Parathyroid adenoma (tissue), 2 donors: ENCODE measurements at regions not wholly inside any gene's neighbourhood (a gene's known extent, or its start where the extent isn't known, plus 50 kb on each side); places are given as distances from the start of the nearest gene placed in this dataset.

ENCODE experiments used
- H2AFZ ChIP-seq: fragments of 300-600 bp; sonication (generic); one replicate; pipeline ENCODE4 v1.7.0; 2017; ENCODE audit warnings: antibody characterized with exemption, mild to moderate bottlenecking
- H3K27ac ChIP-seq: fragments of 300-600 bp; sonication (generic); one replicate; pipeline ENCODE4 v1.7.0; 2017
- H3K27me3 ChIP-seq: fragments of 300-600 bp; sonication (generic); one replicate; pipeline ENCODE4 v1.7.0; 2017; ENCODE audit warnings: low read length; ENCODE audit not compliant: control insufficient read depth, insufficient read depth
- H3K36me3 ChIP-seq: fragments of 300-600 bp; sonication (generic); one replicate; pipeline ENCODE4 v1.7.0; 2017; ENCODE audit warnings: low read length; ENCODE audit not compliant: control insufficient read depth, insufficient read depth
- H3K4me1 ChIP-seq: fragments of 300-600 bp; sonication (generic); one replicate; pipeline ENCODE4 v1.7.0; 2017; ENCODE audit warnings: control low read depth
- H3K4me2 ChIP-seq: fragments of 300-600 bp; sonication (generic); one replicate; pipeline ENCODE4 v1.7.0; 2017; ENCODE audit warnings: low read length
- H3K4me3 ChIP-seq: fragments of 300-600 bp; sonication (generic); one replicate; pipeline ENCODE4 v1.7.0; 2017; ENCODE audit warnings: low read depth, low read length
- H3K79me2 ChIP-seq: fragments of 300-600 bp; sonication (generic); one replicate; pipeline ENCODE4 v1.7.0; 2017; ENCODE audit warnings: control low read depth
- H3K9ac ChIP-seq: fragments of 300-600 bp; sonication (generic); one replicate; pipeline ENCODE4 v1.7.0; 2017; ENCODE audit warnings: mild to moderate bottlenecking
- H3K9me3 ChIP-seq: fragments of 300-600 bp; sonication (generic); one replicate; pipeline ENCODE4 v1.7.0; 2017; ENCODE audit warnings: low read length; ENCODE audit not compliant: control insufficient read depth
- CTCF ChIP-seq: fragments of 300-600 bp; sonication (generic); IDR thresholded peaks from one replicate; pipeline ENCODE4 v1.7.0; 2017; ENCODE audit warnings: antibody characterized with exemption, mild to moderate bottlenecking
- donor health status: primary hyperparathyroidism.

GRCh38 chr13:43991773-43992201, 112.1 kb downstream of the LACC1 start:
- Histone ChIP-seq H3K9me3 (no peaks in the 10 kb centered on the region), H2AFZ (no peak overlapping the region), H3K9ac (no peak overlapping the region), H3K79me2 (no peaks in the 10 kb centered on the region), H3K36me3 (no peaks in the 10 kb centered on the region), H3K27me3 (no peaks in the 10 kb centered on the region), H3K27ac (no peak overlapping the region), H3K4me1 (peaks cover 5% of the 10 kb centered on the region), H3K4me3 (no peak overlapping the region), H3K4me2 (no peak overlapping the region)
- TF ChIP-seq CTCF = no peak

- peaks cover under 1% of the 10 kb centered on the region for H3K4me1 ChIP-seq
- H3K79me2 ChIP-seq = no peaks in the 10 kb centered on the region
- TF ChIP-seq CTCF = no peak
- no peaks in the 10 kb centered on the region for H3K27me3 ChIP-seq
- H3K9me3 ChIP-seq = no peaks in the 10 kb centered on the region
- no peak overlapping the region for H3K4me3 ChIP-seq
- no peak overlapping the region for H3K9ac ChIP-seq
- no peak overlapping the region for H2AFZ ChIP-seq
- H3K36me3 ChIP-seq = no peaks in the 10 kb centered on the region
- H3K4me2 ChIP-seq = no peak overlapping the region
- no peak overlapping the region for H3K27ac ChIP-seq
Observed at GRCh38 chr13:43992211-43992610, 112.5 kb downstream of the LACC1 start.

GRCh38 chr13:43994999-43995859, 115.5 kb downstream of the LACC1 start:
- H3K9me3 ChIP-seq = no peaks in the 10 kb centered on the region
- TF ChIP-seq CTCF = no peak

GRCh38 chr13:43996221-43996620, 116.5 kb downstream of the LACC1 start:
- Histone ChIP-seq H3K4me2 (no peak overlapping the region), H3K9ac (no peak overlapping the region), H2AFZ (no peak overlapping the region), H3K4me3 (no peak overlapping the region), H3K36me3 (no peaks in the 10 kb centered on the region), H3K4me1 (no peaks in the 10 kb centered on the region), H3K27me3 (no peaks in the 10 kb centered on the region), H3K27ac (no peak overlapping the region), H3K79me2 (no peaks in the 10 kb centered on the region), H3K9me3 (no peaks in the 10 kb centered on the region)
- TF ChIP-seq CTCF = no peak

More at GRCh38 chr13:43994999-43995859, 115.5 kb downstream of the LACC1 start:
- Histone ChIP-seq H3K4me3 (no peak overlapping the region), H2AFZ (no peak overlapping the region), H3K27me3 (no peaks in the 10 kb centered on the region), H3K4me2 (no peak overlapping the region), H3K27ac (no peak overlapping the region), H3K4me1 (no peaks in the 10 kb centered on the region), H3K79me2 (no peaks in the 10 kb centered on the region), H3K9ac (no peak overlapping the region), H3K36me3 (no peaks in the 10 kb centered on the region)

GRCh38 chr13:44003481-44003880, 123.8 kb downstream of the LACC1 start:
- no peak overlapping the region for H2AFZ ChIP-seq
- no peaks in the 10 kb centered on the region for H3K36me3 ChIP-seq
- no peaks in the 10 kb centered on the region for H3K79me2 ChIP-seq
- TF ChIP-seq CTCF = no peak
- no peaks in the 10 kb centered on the region for H3K9me3 ChIP-seq
- no peak overlapping the region for H3K27ac ChIP-seq
- H3K9ac ChIP-seq = no peak overlapping the region
- H3K4me2 ChIP-seq = no peak overlapping the region
- H3K4me1 ChIP-seq = no peaks in the 10 kb centered on the region
- no peaks in the 10 kb centered on the region for H3K27me3 ChIP-seq
- H3K4me3 ChIP-seq = no peak overlapping the region
